GM12891 (cell line): ENCODE measurements at regions not wholly inside any gene's neighbourhood (a gene's known extent, or its start where the extent isn't known, plus 50 kb on each side); places are given as distances from the start of the nearest gene placed in this dataset.

Source experiments
- PAX5 ChIP-seq: IDR thresholded peaks from 2 replicates; pipeline ENCODE4 v1.6.1; 2011; ENCODE audit warnings: low read length, moderate library complexity, mild to moderate bottlenecking; ENCODE audit not compliant: insufficient read depth, severe bottlenecking
- POLR2A ChIP-seq: IDR thresholded peaks from 2 replicates; pipeline ENCODE4 v1.6.1; 2011; ENCODE audit warnings: low read depth, low read length, control low read depth
- POLR2AphosphoS5 ChIP-seq: IDR thresholded peaks from 2 replicates; pipeline ENCODE4 v1.6.1; 2011; ENCODE audit warnings: low read depth, low read length, control low read depth
- POU2F2 ChIP-seq: IDR thresholded peaks from 2 replicates; pipeline ENCODE4 v1.6.1; 2011; ENCODE audit warnings: low read depth, mild to moderate bottlenecking, control low read depth, low read length, moderate library complexity
- SPI1 ChIP-seq: IDR thresholded peaks from 2 replicates; pipeline ENCODE4 v1.6.1; 2011; ENCODE audit warnings: low read depth, low read length, control low read depth
- TAF1 ChIP-seq: IDR thresholded peaks from 2 replicates; pipeline ENCODE4 v1.6.1; 2011; ENCODE audit warnings: low read depth, low read length, control low read depth

GRCh38 chr20:17816804-17817587, 117.2 kb downstream of the BANF2 start:
- no peak for TF ChIP-seq TAF1
- TF ChIP-seq POLR2A = no peak
- TF ChIP-seq PAX5 = no peak
- TF ChIP-seq POLR2AphosphoS5 = no peak
- no peak for TF ChIP-seq SPI1
- TF ChIP-seq POU2F2 = no peak
